Spleen (tissue), 11 donors: ENCODE measurements at regions not wholly inside any gene's neighbourhood (a gene's known extent, or its start where the extent isn't known, plus 50 kb on each side); places are given as distances from the start of the nearest gene placed in this dataset.
"Not testable (repeated sequence)": the region's sequence is repeated elsewhere in the genome, so short reads cannot be mapped to it uniquely, and the experiment has no call there.

ENCODE experiments used
- DNase-seq: peaks from one replicate; pipeline ENCODE4 v3.0.0-alpha.2; 2020
- H3K27ac ChIP-seq, 8 donors: fragments of 200-600 bp; sonication (generic) in 7 of 8; 1 replicate in 4 of 8; 2 replicates in 4 of 8; pipeline versions ENCODE4 v1.5.0 to v1.8.0; 2016 to 2021; ENCODE audit warnings: inconsistent platforms in 4 of 8, mild to moderate bottlenecking in 4 of 8, moderate library complexity in 1 of 8
- H3K27me3 ChIP-seq, 7 donors: fragments of 200-600 bp; sonication (generic) in 6 of 7; replicated peaks in 1 of 7; 1 replicate in 4 of 7; 2 replicates in 3 of 7; pipeline versions ENCODE4 v1.5.0 to v1.8.0; 2016 to 2021; ENCODE audit warnings: inconsistent platforms in 3 of 7, mild to moderate bottlenecking in 1 of 7
- H3K36me3 ChIP-seq, 6 donors: fragments of 200-600 bp; sonication (generic) in 5 of 6; 1 replicate in 4 of 6; 2 replicates in 2 of 6; pipeline versions ENCODE4 v1.5.0 to v1.8.0; 2016 to 2021; ENCODE audit warnings: inconsistent platforms in 2 of 6
- H3K4me1 ChIP-seq, 6 donors: fragments of 200-600 bp; sonication (generic) in 5 of 6; 1 replicate in 3 of 6; 2 replicates in 3 of 6; pipeline versions ENCODE4 v1.5.0 to v1.8.0; 2016 to 2021; ENCODE audit warnings: inconsistent platforms in 3 of 6
- H3K4me3 ChIP-seq, 8 donors: fragments of 200-600 bp; sonication (generic) in 7 of 8; 1 replicate in 4 of 8; 2 replicates in 4 of 8; pipeline versions ENCODE4 v1.5.0 to v1.8.0; 2016 to 2021; ENCODE audit warnings: inconsistent platforms in 4 of 8, mild to moderate bottlenecking in 4 of 8, moderate library complexity in 2 of 8
- H3K9me3 ChIP-seq, 8 donors: fragments of 200-600 bp; sonication (generic) in 7 of 8; 1 replicate in 4 of 8; 2 replicates in 4 of 8; pipeline versions ENCODE4 v1.5.0 to v1.8.0; 2016 to 2021; ENCODE audit warnings: inconsistent platforms in 4 of 8
- POLR2A ChIP-seq, 3 donors: fragments of 450-650 bp; IDR thresholded peaks; one replicate each; pipeline ENCODE4 v1.5.1; 2017; ENCODE audit warnings: antibody characterized with exemption in 3 of 3, mild to moderate bottlenecking in 1 of 3
- POLR2AphosphoS5 ChIP-seq, 3 donors: sonication (generic); formaldehyde crosslinking; IDR thresholded peaks; one replicate each; pipeline ENCODE4 v1.5.1; 2017; ENCODE audit warnings: antibody characterized with exemption in 3 of 3
- WGBS, 5 donors: extraction: QIAGEN DNeasy Blood & Tissue Kit in 3 of 5; methylation state at CpG; one replicate each; pipeline versions ENCODE4 v1.1.5 to v1.1.7; 2013 to 2018; 5-methylcytosine and 5-hydroxymethylcytosine counted together
- intact Hi-C: fragments of 100-400 bp; cut with DNase I; formaldehyde crosslinking; loops from one replicate; pipeline ENCODE4 v1.15.0; 2023; ENCODE audit warnings: low total_unique reads
- TF ChIP-seq, protein P1 (sequence below), 11 experiments: fragments of 200-600 bp in 7 of 11; fragments of 450-650 bp in 4 of 11; sonication (generic) in 4 of 11; IDR thresholded peaks in 8 of 11; conservative IDR thresholded peaks in 3 of 11; 1 replicate in 7 of 11; 2 replicates in 4 of 11; pipeline versions ENCODE4 v1.4.0 to v1.8.0; 2016 to 2021; ENCODE audit warnings: antibody characterized with exemption in 11 of 11, inconsistent platforms in 4 of 11, mild to moderate bottlenecking in 1 of 11
- donor health status: healthy with polysubstance abuse.
- donor health status: DM: no; HTN: no; CAD: no; lungs with moderate emphysema.
- donor health status: DM: no; HTN: no; CAD: no.
- donor health status: Bipolar disorder and iron deficiency.
- donor health status: healthy.
- donor health status: DM: no; HTN: no; CAD: no.
- donor health status: DM: yes; HTN: yes; CAD: no.

DNA sequence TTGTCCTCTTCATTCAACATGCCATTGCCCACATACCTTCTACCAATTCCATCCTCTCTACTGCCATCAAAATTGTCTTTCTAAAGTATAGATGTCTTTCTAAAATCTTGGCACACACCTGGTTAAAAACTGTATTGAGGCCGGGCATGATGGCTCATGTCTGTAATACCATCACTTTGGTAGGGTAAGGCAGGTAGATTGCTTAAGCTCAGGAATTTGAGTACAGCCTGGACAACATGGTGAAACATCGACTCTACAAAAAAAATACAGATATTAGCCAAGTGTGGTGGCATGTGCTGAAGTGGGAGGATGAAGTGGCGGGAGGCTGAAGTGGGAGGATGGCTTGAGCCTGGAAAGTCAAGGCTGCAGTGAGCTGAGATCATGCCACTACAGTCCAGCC, 412.1 kb downstream of the TMEM38B start:
- H3K27ac ChIP-seq = no peak overlapping the region
- no peaks in the 10 kb centered on the region for H3K36me3 ChIP-seq
- 82 to 97% (median 92%) methylated on average over 3 of the region's 3 CpGs for WGBS, 5 donors
- intact Hi-C loops = no loop called here
- no peaks in the 10 kb centered on the region for H3K9me3 ChIP-seq
- DNase-seq = no peak
- no peaks in the 10 kb centered on the region for H3K27me3 ChIP-seq
- H3K4me3 ChIP-seq = no peak overlapping the region
- no peaks in the 10 kb centered on the region for H3K4me1 ChIP-seq
- TF ChIP-seq, protein P1, sequence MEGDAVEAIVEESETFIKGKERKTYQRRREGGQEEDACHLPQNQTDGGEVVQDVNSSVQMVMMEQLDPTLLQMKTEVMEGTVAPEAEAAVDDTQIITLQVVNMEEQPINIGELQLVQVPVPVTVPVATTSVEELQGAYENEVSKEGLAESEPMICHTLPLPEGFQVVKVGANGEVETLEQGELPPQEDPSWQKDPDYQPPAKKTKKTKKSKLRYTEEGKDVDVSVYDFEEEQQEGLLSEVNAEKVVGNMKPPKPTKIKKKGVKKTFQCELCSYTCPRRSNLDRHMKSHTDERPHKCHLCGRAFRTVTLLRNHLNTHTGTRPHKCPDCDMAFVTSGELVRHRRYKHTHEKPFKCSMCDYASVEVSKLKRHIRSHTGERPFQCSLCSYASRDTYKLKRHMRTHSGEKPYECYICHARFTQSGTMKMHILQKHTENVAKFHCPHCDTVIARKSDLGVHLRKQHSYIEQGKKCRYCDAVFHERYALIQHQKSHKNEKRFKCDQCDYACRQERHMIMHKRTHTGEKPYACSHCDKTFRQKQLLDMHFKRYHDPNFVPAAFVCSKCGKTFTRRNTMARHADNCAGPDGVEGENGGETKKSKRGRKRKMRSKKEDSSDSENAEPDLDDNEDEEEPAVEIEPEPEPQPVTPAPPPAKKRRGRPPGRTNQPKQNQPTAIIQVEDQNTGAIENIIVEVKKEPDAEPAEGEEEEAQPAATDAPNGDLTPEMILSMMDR (IDR thresholded peaks at IDR 0.05 in 8 of 11, conservative IDR thresholded peaks at IDR 0.05 in 3 of 11) = no peak

DNA sequence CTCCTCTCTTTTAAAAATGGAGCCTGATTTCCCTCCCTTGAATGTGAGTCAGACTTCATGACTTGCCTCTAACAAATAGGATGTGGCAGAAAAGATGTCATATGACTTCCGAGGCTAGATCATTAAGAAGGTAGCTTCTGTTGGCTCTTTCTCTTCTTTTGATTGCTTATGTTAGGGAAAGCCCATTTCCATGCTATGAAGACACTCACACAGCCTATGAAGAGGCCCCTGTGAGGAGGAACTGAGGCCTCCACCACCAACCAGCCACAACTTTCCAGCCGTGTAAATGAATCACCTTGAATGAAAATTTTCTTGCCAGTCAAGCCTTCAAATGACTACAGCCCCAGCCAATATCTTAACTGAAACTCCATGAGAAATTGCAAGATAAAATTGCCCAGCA, 413.4 kb downstream of the TMEM38B start:
- 34 to 62% (median 40%) methylated on average over 2 of the region's 2 CpGs for WGBS, 5 donors

DNA sequence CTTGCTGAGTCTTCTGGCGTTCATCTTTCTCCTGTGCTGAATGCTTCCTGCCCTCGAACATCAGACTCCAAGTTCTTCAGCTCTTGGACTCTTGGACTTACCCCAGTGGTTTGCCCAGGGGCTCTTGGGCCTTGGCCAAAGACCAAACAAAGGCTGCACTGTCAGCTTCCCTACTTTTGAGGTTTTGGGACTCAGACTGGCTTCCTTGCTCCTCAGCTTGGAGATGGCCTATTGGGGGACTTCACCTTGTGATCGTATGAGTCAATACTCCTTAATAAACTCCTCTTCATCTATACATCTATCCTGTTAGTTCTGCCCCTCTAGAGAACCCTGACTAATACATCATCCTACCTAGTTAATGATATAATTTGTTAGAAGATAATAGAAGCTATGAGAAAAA, 415.4 kb downstream of the TMEM38B start:
- H3K4me1 ChIP-seq, H3K9me3 ChIP-seq, DNase-seq, H3K36me3 ChIP-seq, intact Hi-C loops, H3K27ac ChIP-seq, H3K27me3 ChIP-seq, H3K4me3 ChIP-seq: not testable (repeated sequence)
- 80 to 90% (median 86%) methylated on average over 3 of the region's 3 CpGs for WGBS, 5 donors

More for the DNA sequence above, 413.4 kb downstream of the TMEM38B start:
- H3K9me3 ChIP-seq = no peaks in the 10 kb centered on the region
- H3K4me1 ChIP-seq = no peaks in the 10 kb centered on the region
- no peaks in the 10 kb centered on the region for H3K36me3 ChIP-seq
- no peak overlapping the region for H3K4me3 ChIP-seq
- H3K27ac ChIP-seq = no peak overlapping the region
- TF ChIP-seq POLR2A (IDR thresholded peaks at IDR 0.05) (no peak), POLR2AphosphoS5 (IDR thresholded peaks at IDR 0.05) (no peak)
- TF ChIP-seq, protein P1 (IDR thresholded peaks at IDR 0.05 in 8 of 11, conservative IDR thresholded peaks at IDR 0.05 in 3 of 11) = no peak
- intact Hi-C loops = no loop called here
- DNase-seq = no peak
- H3K27me3 ChIP-seq = no peaks in the 10 kb centered on the region

DNA sequence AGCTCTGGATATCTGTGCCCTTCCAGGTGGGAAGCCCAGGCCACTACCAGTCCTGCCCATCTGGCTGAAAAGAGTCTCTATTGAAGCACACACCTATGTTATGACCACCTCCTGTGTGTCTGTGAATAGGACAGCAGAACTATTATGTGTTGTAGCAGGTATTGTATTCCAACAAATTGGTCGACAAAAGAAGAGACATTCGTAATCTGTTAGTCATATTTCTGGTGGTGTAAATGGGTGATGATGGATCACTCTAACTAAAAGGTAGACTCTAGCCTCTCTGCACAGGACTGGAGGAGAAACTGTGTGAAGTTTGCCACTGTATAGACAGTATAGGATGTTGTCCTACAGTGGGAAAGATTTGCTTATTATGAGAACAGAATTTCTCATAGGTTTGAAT, 416.1 kb downstream of the TMEM38B start:
- Histone ChIP-seq H3K36me3 (no peaks in the 10 kb centered on the region), H3K4me3 (no peak overlapping the region), H3K27me3 (no peaks in the 10 kb centered on the region), H3K4me1 (no peaks in the 10 kb centered on the region), H3K9me3 (no peaks in the 10 kb centered on the region), H3K27ac (no peak overlapping the region)
- no peak for DNase-seq
- TF ChIP-seq POLR2AphosphoS5 (IDR thresholded peaks at IDR 0.05) (no peak), POLR2A (IDR thresholded peaks at IDR 0.05) (no peak)
- TF ChIP-seq, protein P1 (IDR thresholded peaks at IDR 0.05 in 8 of 11, conservative IDR thresholded peaks at IDR 0.05 in 3 of 11) = no peak
- intact Hi-C loops = no loop called here
- WGBS, 5 donors = 78 to 97% (median 96%) methylated on average over 2 of the region's 2 CpGs

DNA sequence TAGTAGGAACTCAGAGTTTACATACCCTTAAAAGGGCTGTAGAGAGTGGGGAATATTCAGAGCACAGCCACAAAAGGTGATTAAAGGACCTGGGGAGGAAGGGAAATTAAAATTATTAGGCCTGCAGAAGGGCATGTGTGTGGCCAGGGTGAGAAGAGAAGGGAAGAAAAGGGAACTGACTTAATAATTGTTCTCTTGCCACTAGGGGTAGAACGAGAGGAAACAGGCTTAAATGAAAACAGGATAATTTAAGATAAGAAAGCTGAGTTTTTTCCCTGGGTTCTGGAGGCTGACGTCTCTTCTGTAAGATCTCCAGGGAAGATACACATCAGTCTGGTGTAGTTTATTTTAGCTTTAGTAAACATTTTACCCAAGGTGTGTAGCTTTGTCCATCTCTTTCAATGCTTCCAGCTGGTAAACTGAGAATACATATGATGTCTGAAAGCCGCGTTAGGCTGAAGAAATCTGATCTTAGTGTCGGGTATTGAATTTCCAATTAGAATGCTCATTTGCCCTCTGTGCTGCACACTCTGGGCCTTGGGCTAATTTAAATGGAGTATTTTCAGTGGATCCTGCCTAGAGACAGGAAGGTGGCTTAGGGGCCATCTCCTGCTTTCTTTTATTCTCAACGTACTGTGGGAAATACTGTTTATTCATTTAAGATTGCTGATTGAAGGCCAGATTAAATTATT, 416.8 kb downstream of the TMEM38B start:
- Histone ChIP-seq H3K4me3 (no peak overlapping the region), H3K36me3 (no peaks in the 10 kb centered on the region), H3K27ac (no peak overlapping the region), H3K9me3 (no peaks in the 10 kb centered on the region), H3K4me1 (no peaks in the 10 kb centered on the region), H3K27me3 (no peaks in the 10 kb centered on the region)
- no peak for DNase-seq
- intact Hi-C loops = no loop called here
- WGBS, 5 donors = 45 to 55% (median 52%) methylated on average over 6 of the region's 6 CpGs
- no peak for TF ChIP-seq POLR2A (IDR thresholded peaks at IDR 0.05)
- TF ChIP-seq, protein P1 (IDR thresholded peaks at IDR 0.05 in 8 of 11, conservative IDR thresholded peaks at IDR 0.05 in 3 of 11) = no peak
- TF ChIP-seq POLR2AphosphoS5 (IDR thresholded peaks at IDR 0.05) = no peak
